T-cell (primary cell): ENCODE measurements at regions not wholly inside any gene's neighbourhood (a gene's known extent, or its start where the extent isn't known, plus 50 kb on each side); places are given as distances from the start of the nearest gene placed in this dataset.
"Not testable (repeated sequence)": the region's sequence is repeated elsewhere in the genome, so short reads cannot be mapped to it uniquely, and the experiment has no call there.

ENCODE experiments used
- ATAC-seq, 4 experiments: fragments of 200-7000 bp in 3 of 4; fragments of 150-1000 bp in 1 of 4; cut with Tn5 transposase; replicated peaks in 1 of 4; 1 replicate in 3 of 4; 2 replicates in 1 of 4; pipeline ENCODE4 v1.10.0; 2021; ENCODE audit warnings: moderate library complexity in 3 of 4, mild to moderate bottlenecking in 2 of 4, moderate number of reproducible peaks in 1 of 4
- CTCF ChIA-PET, 2 donors: fragments of 300-600 bp; sonication (Branson Sonifier 250); formaldehyde crosslinking; loops; one replicate each; lab custom pipeline; 2022; ENCODE audit warnings: antibody characterized with exemption in 2 of 2; lab: Charles Lee
- POLR2A ChIA-PET, 2 donors: fragments of 300-600 bp; sonication (Branson Sonifier 250); formaldehyde crosslinking; loops; one replicate each; lab custom pipeline; 2022; ENCODE audit warnings: antibody characterized with exemption in 2 of 2; lab: Charles Lee
- DNase-seq, 35 experiments: peaks; one replicate each; pipeline versions ENCODE4 v3.0.0 to v3.0.0-alpha.2; 2013 to 2023
- H3K27ac ChIP-seq: one replicate; pipeline ENCODE4 v1.5.1; 2013; ENCODE audit warnings: low read length
- H3K27me3 ChIP-seq, 2 experiments: replicated peaks in 1 of 2; 1 replicate in 1 of 2; 2 replicates in 1 of 2; pipeline versions ENCODE4 v1.6.1 to v1.7.0; 2013; ENCODE audit warnings: low read length in 1 of 2, mixed read lengths in 1 of 2; ENCODE audit not compliant: control insufficient read depth in 2 of 2, insufficient read depth in 2 of 2; ENCODE audit errors: extremely low read depth in 1 of 2
- H3K36me3 ChIP-seq, 2 donors: 1 replicate in 1 of 2; 2 replicates in 1 of 2; pipeline versions ENCODE4 v1.6.1 to v1.7.0; 2013; ENCODE audit warnings: low read length in 1 of 2; ENCODE audit not compliant: control insufficient read depth in 2 of 2, insufficient read depth in 1 of 2; ENCODE audit errors: extremely low read depth in 1 of 2
- H3K4me1 ChIP-seq, 2 experiments: 1 replicate in 1 of 2; 2 replicates in 1 of 2; pipeline versions ENCODE4 v1.6.1 to v1.7.0; 2013; ENCODE audit warnings: low read length in 2 of 2, mixed read lengths in 1 of 2; ENCODE audit not compliant: insufficient read depth in 2 of 2, control insufficient read depth in 1 of 2; ENCODE audit errors: extremely low read depth in 1 of 2
- H3K4me3 ChIP-seq, 2 donors: 1 replicate in 1 of 2; 2 replicates in 1 of 2; pipeline versions ENCODE4 v1.5.1 to v1.7.0; 2013; ENCODE audit warnings: mild to moderate bottlenecking in 2 of 2, low read length in 1 of 2, moderate library complexity in 1 of 2; ENCODE audit not compliant: control insufficient read depth in 1 of 2; ENCODE audit errors: extremely low read depth in 1 of 2
- H3K9me3 ChIP-seq: 2 replicates; pipeline ENCODE4 v1.7.0; 2013
- H3K27ac Mint-ChIP-seq, 2 donors: one replicate each; pipeline ENCODE4 v1.8.0; 2020 to 2021; ENCODE audit warnings: mild to moderate bottlenecking in 2 of 2, mixed read lengths in 2 of 2
- H3K27me3 Mint-ChIP-seq, 2 donors: one replicate each; pipeline ENCODE4 v1.8.0; 2021 to 2022; ENCODE audit warnings: mixed read lengths in 2 of 2
- H3K36me3 Mint-ChIP-seq: one replicate; pipeline ENCODE4 v1.8.0; 2021; ENCODE audit warnings: mixed read lengths
- H3K4me1 Mint-ChIP-seq, 3 donors: one replicate each; pipeline ENCODE4 v1.8.0; 2020 to 2022; ENCODE audit warnings: mixed read lengths in 3 of 3, mild to moderate bottlenecking in 1 of 3
- H3K4me3 Mint-ChIP-seq, 3 donors: one replicate each; pipeline ENCODE4 v1.8.0; 2020 to 2022; ENCODE audit warnings: mild to moderate bottlenecking in 3 of 3, mixed read lengths in 3 of 3, moderate library complexity in 3 of 3
- H3K9me3 Mint-ChIP-seq, 3 donors: one replicate each; pipeline ENCODE4 v1.8.0; 2020 to 2022; ENCODE audit warnings: mixed read lengths in 3 of 3
- WGBS: methylation state at CpG from one replicate; pipeline ENCODE4 v1.1.5; 2013; ENCODE audit warnings: missing lambda C conversion rate; ENCODE audit not compliant: insufficient coverage; 5-methylcytosine and 5-hydroxymethylcytosine counted together

- WGBS, result 79% methylated on average over 10 of the region's 19 CpGs
- no peaks in the 10 kb centered on the region for H3K36me3 Mint-ChIP-seq
- H3K27me3 Mint-ChIP-seq, result peaks cover 0 to 3% of the 10 kb centered on the region in 2 donors
- Histone ChIP-seq H3K27me3 (peaks cover 0 to 12% of the 10 kb centered on the region in 2 experiments), H3K36me3 (no peaks in the 10 kb centered on the region), H3K27ac (no peak overlapping the region), H3K4me3 (no peak overlapping the region), H3K4me1 (no peaks in the 10 kb centered on the region), H3K9me3 (no peaks in the 10 kb centered on the region)
- ATAC-seq (no peak), DNase-seq (no peak)
- peaks cover 0 to 5% (median 1%) of the 10 kb centered on the region in 3 donors for H3K4me1 Mint-ChIP-seq
- POLR2A ChIA-PET, result no interaction called here
- no peak overlapping the region for H3K4me3 Mint-ChIP-seq
- no peak overlapping the region for H3K27ac Mint-ChIP-seq
- CTCF ChIA-PET, result no interaction called here
- H3K9me3 Mint-ChIP-seq, result no peaks in the 10 kb centered on the region
Measured at GRCh38 chr6:167219967-167220512, 62.3 kb upstream of the GPR31 start.

GRCh38 chr6:167221400-167222201 lies 63.8 kb upstream of the GPR31 start:
- Histone ChIP-seq H3K4me1 (no peaks in the 10 kb centered on the region), H3K4me3 (no peak overlapping the region), H3K36me3 (no peaks in the 10 kb centered on the region), H3K27ac (no peak overlapping the region), H3K27me3 (peaks cover 0 to 12% of the 10 kb centered on the region in 2 experiments), H3K9me3 (no peaks in the 10 kb centered on the region)
- Mint-ChIP-seq H3K4me1 (peaks cover 0 to 5% (median 1%) of the 10 kb centered on the region in 3 donors), H3K4me3 (no peak overlapping the region), H3K27me3 (peaks cover 3 to 6% of the 10 kb centered on the region in 2 donors), H3K27ac (no peak overlapping the region), H3K36me3 (no peaks in the 10 kb centered on the region), H3K9me3 (no peaks in the 10 kb centered on the region)
- ChIA-PET POLR2A (no interaction called here), CTCF (interaction anchor here in 1 of 2 donors (0.6 kb wide), 1 partner anchor 160 kb away, joined by 3 read pairs; no protein-coding TSS in a partner anchor)
- 32% methylated on average over 15 of the region's 19 CpGs for WGBS
- ATAC-seq (no peak), DNase-seq (no peak)

DNA sequence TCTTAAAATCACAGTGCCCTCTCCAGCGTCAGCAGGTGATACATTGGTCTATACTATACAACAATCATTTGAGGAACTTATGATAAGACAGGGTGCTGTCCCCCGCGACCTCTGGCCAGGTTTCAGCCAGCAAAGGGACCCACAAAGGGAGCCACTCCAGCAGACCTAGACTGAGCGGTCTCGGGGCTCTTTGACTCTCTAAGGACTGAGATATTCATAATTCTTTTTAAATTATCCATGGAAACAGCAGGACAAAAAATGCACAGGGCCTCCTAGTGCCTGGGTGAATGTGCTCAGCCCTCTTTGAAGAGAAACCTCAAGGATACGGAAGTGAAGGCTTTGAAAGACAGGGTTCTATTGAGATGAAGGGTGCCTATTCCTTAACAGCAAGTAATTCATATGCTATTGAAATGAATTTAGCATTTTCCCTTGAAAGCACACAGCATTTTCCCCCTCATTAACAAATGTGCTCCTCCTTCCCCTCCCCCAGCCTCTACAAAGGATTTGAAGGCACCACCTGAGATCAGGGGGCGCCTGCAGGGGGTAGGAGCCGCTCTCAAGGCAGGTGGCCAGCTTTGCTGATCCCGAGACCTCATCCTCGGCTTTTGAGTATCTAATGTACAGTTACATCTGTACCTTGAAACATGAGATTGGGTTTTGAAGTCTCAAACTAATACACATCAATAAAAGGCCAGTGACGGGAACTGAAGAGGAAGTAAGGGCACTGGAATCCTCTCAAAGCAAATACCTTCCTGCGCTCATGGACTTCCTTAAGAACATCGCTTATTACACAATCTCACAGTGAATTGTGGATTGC lies 65.3 kb upstream of the UNC93A start:
- CTCF ChIA-PET, H3K27ac Mint-ChIP-seq, H3K27ac ChIP-seq, H3K4me3 Mint-ChIP-seq, H3K4me1 Mint-ChIP-seq, DNase-seq, ATAC-seq, POLR2A ChIA-PET, H3K4me3 ChIP-seq, H3K36me3 Mint-ChIP-seq, H3K9me3 Mint-ChIP-seq, H3K36me3 ChIP-seq, H3K4me1 ChIP-seq, H3K9me3 ChIP-seq: not testable (repeated sequence)
- H3K27me3 Mint-ChIP-seq, result peaks cover 15 to 40% of the 10 kb centered on the region in 2 donors
- peaks cover 0 to 16% of the 10 kb centered on the region in 2 experiments for H3K27me3 ChIP-seq
- WGBS, result no CpG with 5 or more reads among the region's 13 CpGs

GRCh38 chr6:167226383-167226685 lies 64.8 kb upstream of the UNC93A start:
- peaks cover 15 to 40% of the 10 kb centered on the region in 2 donors for H3K27me3 Mint-ChIP-seq
- no CpG with 5 or more reads among the region's 3 CpGs for WGBS

GRCh38 chr6:167226791-167227190 lies 64.3 kb upstream of the UNC93A start:
- POLR2A ChIA-PET, result no interaction called here
- Histone ChIP-seq H3K4me1 (no peaks in the 10 kb centered on the region), H3K27ac (no peak overlapping the region), H3K4me3 (no peak overlapping the region), H3K9me3 (no peaks in the 10 kb centered on the region), H3K27me3 (peaks cover 0 to 15% of the 10 kb centered on the region in 2 experiments), H3K36me3 (no peaks in the 10 kb centered on the region)
- H3K27ac Mint-ChIP-seq, result no peak overlapping the region
- H3K27me3 Mint-ChIP-seq, result peaks cover 15 to 40% of the 10 kb centered on the region in 2 donors
- WGBS, result 75% methylated on average over 1 of the region's 9 CpGs
- ATAC-seq (no peak), DNase-seq (no peak)
- H3K4me1 Mint-ChIP-seq, result no peaks in the 10 kb centered on the region
- no peak overlapping the region for H3K4me3 Mint-ChIP-seq
- no peaks in the 10 kb centered on the region for H3K9me3 Mint-ChIP-seq
- no peaks in the 10 kb centered on the region for H3K36me3 Mint-ChIP-seq
- CTCF ChIA-PET, result no interaction called here

More at GRCh38 chr6:167226383-167226685, 64.8 kb upstream of the UNC93A start:
- H3K36me3 Mint-ChIP-seq, result no peaks in the 10 kb centered on the region
- H3K27ac ChIP-seq, result no peak overlapping the region
- no peak for ATAC-seq
- peaks cover 0 to 16% of the 10 kb centered on the region in 2 experiments for H3K27me3 ChIP-seq
- no peak overlapping the region for H3K4me3 ChIP-seq
- ChIA-PET POLR2A (no interaction called here), CTCF (no interaction called here)
- DNase-seq, result no peak
- H3K4me1 ChIP-seq, result no peaks in the 10 kb centered on the region
- no peak overlapping the region for H3K27ac Mint-ChIP-seq
- H3K9me3 Mint-ChIP-seq, result no peaks in the 10 kb centered on the region
- no peaks in the 10 kb centered on the region for H3K4me1 Mint-ChIP-seq
- no peaks in the 10 kb centered on the region for H3K9me3 ChIP-seq
- no peak overlapping the region for H3K4me3 Mint-ChIP-seq
- no peaks in the 10 kb centered on the region for H3K36me3 ChIP-seq

- no peak overlapping the region for H3K4me3 Mint-ChIP-seq
- no peaks in the 10 kb centered on the region for H3K36me3 ChIP-seq
- no peaks in the 10 kb centered on the region for H3K9me3 Mint-ChIP-seq
- no peaks in the 10 kb centered on the region for H3K9me3 ChIP-seq
- DNase-seq (no peak), ATAC-seq (no peak)
- no peaks in the 10 kb centered on the region for H3K4me1 ChIP-seq
- peaks cover 19 to 46% of the 10 kb centered on the region in 2 donors for H3K27me3 Mint-ChIP-seq
- peaks cover 0 to 14% of the 10 kb centered on the region in 2 experiments for H3K27me3 ChIP-seq
- no peak overlapping the region for H3K27ac Mint-ChIP-seq
- CTCF ChIA-PET, result no interaction called here
- no peak overlapping the region for H3K4me3 ChIP-seq
- POLR2A ChIA-PET, result no interaction called here
- WGBS, result 60% methylated on average over 5 of the region's 7 CpGs
- H3K36me3 Mint-ChIP-seq, result no peaks in the 10 kb centered on the region
- no peak overlapping the region for H3K27ac ChIP-seq
- no peaks in the 10 kb centered on the region for H3K4me1 Mint-ChIP-seq
Measured at GRCh38 chr6:167227984-167228383, 63.1 kb upstream of the UNC93A start.
